ENCODE measurements at regions not wholly inside any gene's neighbourhood (a gene's known extent, or its start where the extent isn't known, plus 50 kb on each side); places are given as distances from the start of the nearest gene placed in this dataset.
A peak's percentile ranks its signal among the peaks of the same experiment; 100 is the strongest.

DNA sequence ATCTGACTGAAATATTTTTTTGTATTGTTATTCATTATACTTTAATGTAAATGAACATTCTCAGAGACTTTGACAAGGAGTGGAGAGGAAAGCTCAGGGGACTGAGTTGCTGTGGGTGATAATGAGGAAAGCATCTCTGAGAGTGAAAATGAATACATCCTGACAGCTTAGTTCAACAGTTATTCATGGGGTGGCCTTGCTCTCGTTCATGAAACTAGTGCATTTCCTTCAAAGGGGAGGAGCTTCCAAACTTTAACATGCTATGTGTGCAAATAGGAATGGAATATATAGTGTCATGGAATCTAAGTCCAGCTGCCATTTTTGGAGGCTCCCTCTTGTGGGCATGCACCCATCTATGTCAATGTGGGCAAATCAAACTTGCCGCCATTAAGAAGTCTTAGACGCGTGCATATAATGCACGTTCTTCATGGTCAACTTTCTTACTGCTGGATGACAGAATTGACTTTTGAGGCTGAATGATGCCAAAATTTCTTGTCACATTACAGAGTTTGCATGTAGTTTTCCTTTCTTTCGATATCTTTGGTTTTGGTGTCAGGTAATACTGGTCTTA lies 124.3 kb upstream of the TMEM170B start:
- ChIA-PET CTCF (interaction anchor here (1.1 to 1.5 kb wide), 2 partner anchors 9 to 95 kb away, joined by 3 to 4 read pairs; no protein-coding TSS in a partner anchor), POLR2A (interaction anchor here (0.7 to 2.1 kb wide), 2 partner anchors 31 to 320 kb away, joined by 3 to 4 read pairs; partner anchors contain the start of gene SMIM13)
- no peak overlapping the region for H3K27ac Mint-ChIP-seq
- no peaks in the 10 kb centered on the region for H3K27me3 ChIP-seq (ENCODE audit: control insufficient read depth in 1 of 2, insufficient read depth in 2 of 2, low read length in 2 of 2)
- H3K9me3 Mint-ChIP-seq, result no peaks in the 10 kb centered on the region
- H3K27me3 Mint-ChIP-seq, result no peaks in the 10 kb centered on the region
- TF ChIP-seq, protein P1, sequence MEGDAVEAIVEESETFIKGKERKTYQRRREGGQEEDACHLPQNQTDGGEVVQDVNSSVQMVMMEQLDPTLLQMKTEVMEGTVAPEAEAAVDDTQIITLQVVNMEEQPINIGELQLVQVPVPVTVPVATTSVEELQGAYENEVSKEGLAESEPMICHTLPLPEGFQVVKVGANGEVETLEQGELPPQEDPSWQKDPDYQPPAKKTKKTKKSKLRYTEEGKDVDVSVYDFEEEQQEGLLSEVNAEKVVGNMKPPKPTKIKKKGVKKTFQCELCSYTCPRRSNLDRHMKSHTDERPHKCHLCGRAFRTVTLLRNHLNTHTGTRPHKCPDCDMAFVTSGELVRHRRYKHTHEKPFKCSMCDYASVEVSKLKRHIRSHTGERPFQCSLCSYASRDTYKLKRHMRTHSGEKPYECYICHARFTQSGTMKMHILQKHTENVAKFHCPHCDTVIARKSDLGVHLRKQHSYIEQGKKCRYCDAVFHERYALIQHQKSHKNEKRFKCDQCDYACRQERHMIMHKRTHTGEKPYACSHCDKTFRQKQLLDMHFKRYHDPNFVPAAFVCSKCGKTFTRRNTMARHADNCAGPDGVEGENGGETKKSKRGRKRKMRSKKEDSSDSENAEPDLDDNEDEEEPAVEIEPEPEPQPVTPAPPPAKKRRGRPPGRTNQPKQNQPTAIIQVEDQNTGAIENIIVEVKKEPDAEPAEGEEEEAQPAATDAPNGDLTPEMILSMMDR (IDR thresholded peaks at IDR 0.05), result no peak
- no peak overlapping the region for H3K27ac ChIP-seq (ENCODE audit: low read depth in 1 of 2, low read length in 2 of 2)
- DNase-seq (peak in 4 of 14 experiments; percentile 9 to 43 (median 30)), ATAC-seq (ENCODE audit: poor library complexity) (no peak)
- intact Hi-C loops (cut with DNase I, micrococcal nuclease), result loop anchor here in 1 of 2 experiments (10.0 kb wide), 1 partner anchor 238 kb away; no protein-coding TSS in a partner anchor
- H3K4me3 ChIP-seq (ENCODE audit: low read length), result no peak overlapping the region
- H3K36me3 ChIP-seq (ENCODE audit: insufficient read depth, low read length), result no peaks in the 10 kb centered on the region
- no peaks in the 10 kb centered on the region for H3K9me3 ChIP-seq (ENCODE audit: control insufficient read depth in 1 of 2, insufficient read depth in 1 of 2, low read length in 2 of 2)
- H3K4me1 ChIP-seq (ENCODE audit: insufficient read depth, low read length), result peaks cover 9% of the 10 kb centered on the region
- no peak overlapping the region for H3K4me3 Mint-ChIP-seq
- H3K36me3 Mint-ChIP-seq (ENCODE audit: low read depth), result no peaks in the 10 kb centered on the region
- H3K4me1 Mint-ChIP-seq (ENCODE audit: low read depth), result peaks cover 26% of the 10 kb centered on the region

DNA sequence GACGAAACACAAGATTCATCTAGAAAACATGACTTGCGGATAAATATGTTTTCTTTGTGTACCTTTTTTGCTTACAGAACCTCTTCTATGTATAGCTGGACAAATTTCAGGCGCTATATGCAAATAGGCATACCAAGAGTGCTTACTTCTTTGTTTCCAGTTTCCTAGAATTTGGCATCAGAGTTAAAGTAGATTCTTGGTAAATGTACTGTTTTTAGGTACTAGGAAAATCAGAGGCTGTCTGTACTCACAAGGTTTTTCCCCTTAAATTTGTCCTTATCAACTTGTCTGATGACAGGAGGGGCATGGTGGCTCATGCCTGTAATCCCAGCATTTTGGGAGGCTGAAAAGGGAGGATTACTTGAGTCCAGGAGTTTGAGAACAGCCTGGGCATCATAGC lies 124.9 kb upstream of the TMEM170B start:
- Mint-ChIP-seq H3K9me3 (no peaks in the 10 kb centered on the region), H3K27me3 (no peaks in the 10 kb centered on the region), H3K4me1 (ENCODE audit: low read depth) (peaks cover 26% of the 10 kb centered on the region), H3K36me3 (ENCODE audit: low read depth) (no peaks in the 10 kb centered on the region), H3K4me3 (no peak overlapping the region), H3K27ac (no peak overlapping the region)
- intact Hi-C loops (cut with DNase I, micrococcal nuclease), result loop anchor here in 1 of 2 experiments (10.0 kb wide), 1 partner anchor 238 kb away; no protein-coding TSS in a partner anchor
- Histone ChIP-seq H3K9me3 (ENCODE audit: control insufficient read depth in 1 of 2, insufficient read depth in 1 of 2, low read length in 2 of 2) (no peaks in the 10 kb centered on the region), H3K4me3 (ENCODE audit: low read length) (no peak overlapping the region), H3K27ac (ENCODE audit: low read depth in 1 of 2, low read length in 2 of 2) (no peak overlapping the region), H3K4me1 (ENCODE audit: insufficient read depth, low read length) (peaks cover 9% of the 10 kb centered on the region), H3K27me3 (ENCODE audit: control insufficient read depth in 1 of 2, insufficient read depth in 2 of 2, low read length in 2 of 2) (no peaks in the 10 kb centered on the region), H3K36me3 (ENCODE audit: insufficient read depth, low read length) (no peaks in the 10 kb centered on the region)
- TF ChIP-seq, protein P1 (IDR thresholded peaks at IDR 0.05), result no peak
- ATAC-seq (ENCODE audit: poor library complexity) (no peak), DNase-seq (no peak)
- ChIA-PET POLR2A (interaction anchor here (2.1 kb wide), 1 partner anchor 319 kb away, joined by 4 read pairs; the partner anchor contains the start of gene SMIM13), CTCF (interaction anchor here (1.1 to 1.5 kb wide), 2 partner anchors 10 to 94 kb away, joined by 3 to 4 read pairs; no protein-coding TSS in a partner anchor)

DNA sequence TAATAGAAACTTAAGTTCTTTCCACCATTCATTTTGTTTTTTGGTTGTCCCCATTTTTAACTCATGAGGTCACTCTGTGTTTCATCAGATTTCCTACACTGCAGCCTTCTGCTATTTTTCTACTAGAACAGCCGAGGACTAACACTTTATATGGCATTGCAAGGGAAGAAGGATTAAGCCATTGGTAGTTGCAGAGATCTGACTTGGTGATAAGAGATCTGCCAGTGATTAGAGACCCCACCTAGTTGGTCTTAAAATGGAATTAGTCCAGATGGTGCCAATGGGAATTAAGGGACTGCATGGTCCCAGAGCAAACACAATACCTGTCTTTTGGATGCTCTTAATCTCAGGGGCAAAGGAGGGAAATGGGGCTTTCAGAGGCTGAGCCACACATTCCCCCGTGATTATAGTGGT lies 125.5 kb upstream of the TMEM170B start:
- Histone ChIP-seq H3K27me3 (ENCODE audit: control insufficient read depth in 1 of 2, insufficient read depth in 2 of 2, low read length in 2 of 2) (no peaks in the 10 kb centered on the region), H3K36me3 (ENCODE audit: insufficient read depth, low read length) (no peaks in the 10 kb centered on the region), H3K9me3 (ENCODE audit: control insufficient read depth in 1 of 2, insufficient read depth in 1 of 2, low read length in 2 of 2) (no peaks in the 10 kb centered on the region), H3K4me3 (ENCODE audit: low read length) (no peak overlapping the region), H3K27ac (ENCODE audit: low read depth in 1 of 2, low read length in 2 of 2) (no peak overlapping the region), H3K4me1 (ENCODE audit: insufficient read depth, low read length) (peaks cover 9% of the 10 kb centered on the region)
- no peaks in the 10 kb centered on the region for H3K9me3 Mint-ChIP-seq
- H3K27ac Mint-ChIP-seq, result no peak overlapping the region
- no peaks in the 10 kb centered on the region for H3K36me3 Mint-ChIP-seq (ENCODE audit: low read depth)
- no peak for DNase-seq
- TF ChIP-seq, protein P1 (IDR thresholded peaks at IDR 0.05), result no peak
- no peaks in the 10 kb centered on the region for H3K27me3 Mint-ChIP-seq
- intact Hi-C loops (cut with DNase I, micrococcal nuclease), result loop anchor here in 1 of 2 experiments (10.0 kb wide), 1 partner anchor 237 kb away; no protein-coding TSS in a partner anchor
- H3K4me1 Mint-ChIP-seq (ENCODE audit: low read depth), result peaks cover 26% of the 10 kb centered on the region
- ChIA-PET POLR2A (no interaction called here), CTCF (interaction anchor here (1.1 to 1.5 kb wide), 2 partner anchors 11 to 101 kb away, joined by 3 to 4 read pairs; no protein-coding TSS in a partner anchor)
- H3K4me3 Mint-ChIP-seq, result no peak overlapping the region
- ATAC-seq (ENCODE audit: poor library complexity), result no peak
